ENCODE measurements at regions not wholly inside any gene's neighbourhood (a gene's known extent, or its start where the extent isn't known, plus 50 kb on each side); places are given as distances from the start of the nearest gene placed in this dataset.

GRCh38 chr6:40959781-40960327 lies 79.2 kb downstream of the UNC5CL start:
- Histone ChIP-seq H3K9ac (ENCODE audit: low read depth in 1 of 2, low read length in 2 of 2) (no peak overlapping the region), H3K4me1 (ENCODE audit: control insufficient read depth in 1 of 2, insufficient read depth in 2 of 2, low read length in 2 of 2) (peaks cover 0 to 12% of the 10 kb centered on the region in 2 donors), H3K36me3 (ENCODE audit: control insufficient read depth in 1 of 2, insufficient read depth in 2 of 2, low read length in 2 of 2) (no peaks in the 10 kb centered on the region), H3K9me3 (ENCODE audit: control insufficient read depth in 1 of 2, low read length in 2 of 2) (no peaks in the 10 kb centered on the region), H3K27ac (ENCODE audit: low read depth, low read length) (no peak overlapping the region), H3K4me3 (ENCODE audit: low read depth in 1 of 2, low read length in 2 of 2) (no peak overlapping the region), H3K27me3 (ENCODE audit: control insufficient read depth in 1 of 2, insufficient read depth in 2 of 2, low read length in 2 of 2) (no peaks in the 10 kb centered on the region)

GRCh38 chr6:40958738-40959137 lies 80.3 kb downstream of the UNC5CL start:
- no peak overlapping the region for H3K27ac ChIP-seq (ENCODE audit: low read depth, low read length)
- H3K27me3 ChIP-seq (ENCODE audit: control insufficient read depth in 1 of 2, insufficient read depth in 2 of 2, low read length in 2 of 2) = no peaks in the 10 kb centered on the region
- no peaks in the 10 kb centered on the region for H3K9me3 ChIP-seq (ENCODE audit: control insufficient read depth in 1 of 2, low read length in 2 of 2)

GRCh38 chr6:40957616-40958492 lies 81.2 kb downstream of the UNC5CL start:
- Histone ChIP-seq H3K9me3 (ENCODE audit: control insufficient read depth in 1 of 2, low read length in 2 of 2) (no peaks in the 10 kb centered on the region), H3K36me3 (ENCODE audit: control insufficient read depth in 1 of 2, insufficient read depth in 2 of 2, low read length in 2 of 2) (no peaks in the 10 kb centered on the region), H3K4me3 (ENCODE audit: low read depth in 1 of 2, low read length in 2 of 2) (no peak overlapping the region), H3K27ac (ENCODE audit: low read depth, low read length) (no peak overlapping the region), H3K9ac (ENCODE audit: low read depth in 1 of 2, low read length in 2 of 2) (no peak overlapping the region), H3K27me3 (ENCODE audit: control insufficient read depth in 1 of 2, insufficient read depth in 2 of 2, low read length in 2 of 2) (no peaks in the 10 kb centered on the region), H3K4me1 (ENCODE audit: control insufficient read depth in 1 of 2, insufficient read depth in 2 of 2, low read length in 2 of 2) (peaks cover 0 to 12% of the 10 kb centered on the region in 2 donors)

More at GRCh38 chr6:40958738-40959137, 80.3 kb downstream of the UNC5CL start:
- H3K4me1 ChIP-seq (ENCODE audit: control insufficient read depth in 1 of 2, insufficient read depth in 2 of 2, low read length in 2 of 2) = peaks cover 0 to 12% of the 10 kb centered on the region in 2 donors
- no peaks in the 10 kb centered on the region for H3K36me3 ChIP-seq (ENCODE audit: control insufficient read depth in 1 of 2, insufficient read depth in 2 of 2, low read length in 2 of 2)
- H3K4me3 ChIP-seq (ENCODE audit: low read depth in 1 of 2, low read length in 2 of 2) = no peak overlapping the region
- H3K9ac ChIP-seq (ENCODE audit: low read depth in 1 of 2, low read length in 2 of 2) = no peak overlapping the region

- no peak overlapping the region for H3K27ac ChIP-seq (ENCODE audit: low read depth, low read length)
- H3K4me3 ChIP-seq (ENCODE audit: low read depth in 1 of 2, low read length in 2 of 2) = no peak overlapping the region
- H3K27me3 ChIP-seq (ENCODE audit: control insufficient read depth in 1 of 2, insufficient read depth in 2 of 2, low read length in 2 of 2) = no peaks in the 10 kb centered on the region
- H3K9me3 ChIP-seq (ENCODE audit: control insufficient read depth in 1 of 2, low read length in 2 of 2) = no peaks in the 10 kb centered on the region
- H3K36me3 ChIP-seq (ENCODE audit: control insufficient read depth in 1 of 2, insufficient read depth in 2 of 2, low read length in 2 of 2) = no peaks in the 10 kb centered on the region
- H3K9ac ChIP-seq (ENCODE audit: low read depth in 1 of 2, low read length in 2 of 2) = no peak overlapping the region
- peaks cover 0 to 7% of the 10 kb centered on the region in 2 donors for H3K4me1 ChIP-seq (ENCODE audit: control insufficient read depth in 1 of 2, insufficient read depth in 2 of 2, low read length in 2 of 2)
Observed at GRCh38 chr6:40956936-40957335, 82.1 kb downstream of the UNC5CL start.

- Histone ChIP-seq H3K36me3 (ENCODE audit: control insufficient read depth in 1 of 2, insufficient read depth in 2 of 2, low read length in 2 of 2) (no peaks in the 10 kb centered on the region), H3K27ac (ENCODE audit: low read depth, low read length) (no peak overlapping the region), H3K9ac (ENCODE audit: low read depth in 1 of 2, low read length in 2 of 2) (no peak overlapping the region), H3K27me3 (ENCODE audit: control insufficient read depth in 1 of 2, insufficient read depth in 2 of 2, low read length in 2 of 2) (no peaks in the 10 kb centered on the region), H3K4me1 (ENCODE audit: control insufficient read depth in 1 of 2, insufficient read depth in 2 of 2, low read length in 2 of 2) (peaks cover 0 to 7% of the 10 kb centered on the region in 2 donors), H3K4me3 (ENCODE audit: low read depth in 1 of 2, low read length in 2 of 2) (no peak overlapping the region), H3K9me3 (ENCODE audit: control insufficient read depth in 1 of 2, low read length in 2 of 2) (no peaks in the 10 kb centered on the region)
Observed at GRCh38 chr6:40955178-40955545, 83.9 kb downstream of the UNC5CL start.

GRCh38 chr6:40954446-40955177 lies 84.4 kb downstream of the UNC5CL start:
- Histone ChIP-seq H3K27ac (ENCODE audit: low read depth, low read length) (no peak overlapping the region), H3K36me3 (ENCODE audit: control insufficient read depth in 1 of 2, insufficient read depth in 2 of 2, low read length in 2 of 2) (no peaks in the 10 kb centered on the region), H3K27me3 (ENCODE audit: control insufficient read depth in 1 of 2, insufficient read depth in 2 of 2, low read length in 2 of 2) (no peaks in the 10 kb centered on the region), H3K9me3 (ENCODE audit: control insufficient read depth in 1 of 2, low read length in 2 of 2) (no peaks in the 10 kb centered on the region), H3K4me1 (ENCODE audit: control insufficient read depth in 1 of 2, insufficient read depth in 2 of 2, low read length in 2 of 2) (peaks cover 0 to 7% of the 10 kb centered on the region in 2 donors), H3K9ac (ENCODE audit: low read depth in 1 of 2, low read length in 2 of 2) (no peak overlapping the region), H3K4me3 (ENCODE audit: low read depth in 1 of 2, low read length in 2 of 2) (no peak overlapping the region)

- Histone ChIP-seq H3K4me3 (ENCODE audit: low read depth in 1 of 2, low read length in 2 of 2) (no peak overlapping the region), H3K9me3 (ENCODE audit: control insufficient read depth in 1 of 2, low read length in 2 of 2) (no peaks in the 10 kb centered on the region), H3K27ac (ENCODE audit: low read depth, low read length) (no peak overlapping the region), H3K27me3 (ENCODE audit: control insufficient read depth in 1 of 2, insufficient read depth in 2 of 2, low read length in 2 of 2) (no peaks in the 10 kb centered on the region), H3K4me1 (ENCODE audit: control insufficient read depth in 1 of 2, insufficient read depth in 2 of 2, low read length in 2 of 2) (peaks cover 0 to 7% of the 10 kb centered on the region in 2 donors), H3K36me3 (ENCODE audit: control insufficient read depth in 1 of 2, insufficient read depth in 2 of 2, low read length in 2 of 2) (no peaks in the 10 kb centered on the region), H3K9ac (ENCODE audit: low read depth in 1 of 2, low read length in 2 of 2) (no peak overlapping the region)
Observed at GRCh38 chr6:40953486-40953885, 85.5 kb downstream of the UNC5CL start.

GRCh38 chr6:40950986-40951698 lies 87.9 kb downstream of the UNC5CL start:
- Histone ChIP-seq H3K27ac (ENCODE audit: low read depth, low read length) (no peak overlapping the region), H3K9me3 (ENCODE audit: control insufficient read depth in 1 of 2, low read length in 2 of 2) (no peaks in the 10 kb centered on the region), H3K4me3 (ENCODE audit: low read depth in 1 of 2, low read length in 2 of 2) (no peak overlapping the region), H3K4me1 (ENCODE audit: control insufficient read depth in 1 of 2, insufficient read depth in 2 of 2, low read length in 2 of 2) (no peaks in the 10 kb centered on the region), H3K36me3 (ENCODE audit: control insufficient read depth in 1 of 2, insufficient read depth in 2 of 2, low read length in 2 of 2) (no peaks in the 10 kb centered on the region), H3K27me3 (ENCODE audit: control insufficient read depth in 1 of 2, insufficient read depth in 2 of 2, low read length in 2 of 2) (no peaks in the 10 kb centered on the region), H3K9ac (ENCODE audit: low read depth in 1 of 2, low read length in 2 of 2) (no peak overlapping the region)

GRCh38 chr6:40948570-40948969 lies 90.5 kb downstream of the UNC5CL start:
- Histone ChIP-seq H3K9me3 (ENCODE audit: control insufficient read depth in 1 of 2, low read length in 2 of 2) (no peaks in the 10 kb centered on the region), H3K27ac (ENCODE audit: low read depth, low read length) (no peak overlapping the region), H3K27me3 (ENCODE audit: control insufficient read depth in 1 of 2, insufficient read depth in 2 of 2, low read length in 2 of 2) (no peaks in the 10 kb centered on the region), H3K9ac (ENCODE audit: low read depth in 1 of 2, low read length in 2 of 2) (no peak overlapping the region), H3K4me3 (ENCODE audit: low read depth in 1 of 2, low read length in 2 of 2) (no peak overlapping the region), H3K4me1 (ENCODE audit: control insufficient read depth in 1 of 2, insufficient read depth in 2 of 2, low read length in 2 of 2) (no peaks in the 10 kb centered on the region), H3K36me3 (ENCODE audit: control insufficient read depth in 1 of 2, insufficient read depth in 2 of 2, low read length in 2 of 2) (no peaks in the 10 kb centered on the region)

Data from duodenal mucosa (tissue), 2 donors.